ENCODE measurements at regions not wholly inside any gene's neighbourhood (a gene's known extent, or its start where the extent isn't known, plus 50 kb on each side); places are given as distances from the start of the nearest gene placed in this dataset.

- TF ChIP-seq CTCF (IDR thresholded peaks at IDR 0.05) (no peak), POLR2A (IDR thresholded peaks at IDR 0.05) (no peak)
Observed at GRCh38 chr6:80504882-80505281, 398.4 kb downstream of the BCKDHB start.
